ENCODE measurements at regions not wholly inside any gene's neighbourhood (a gene's known extent, or its start where the extent isn't known, plus 50 kb on each side); places are given as distances from the start of the nearest gene placed in this dataset.

DNA sequence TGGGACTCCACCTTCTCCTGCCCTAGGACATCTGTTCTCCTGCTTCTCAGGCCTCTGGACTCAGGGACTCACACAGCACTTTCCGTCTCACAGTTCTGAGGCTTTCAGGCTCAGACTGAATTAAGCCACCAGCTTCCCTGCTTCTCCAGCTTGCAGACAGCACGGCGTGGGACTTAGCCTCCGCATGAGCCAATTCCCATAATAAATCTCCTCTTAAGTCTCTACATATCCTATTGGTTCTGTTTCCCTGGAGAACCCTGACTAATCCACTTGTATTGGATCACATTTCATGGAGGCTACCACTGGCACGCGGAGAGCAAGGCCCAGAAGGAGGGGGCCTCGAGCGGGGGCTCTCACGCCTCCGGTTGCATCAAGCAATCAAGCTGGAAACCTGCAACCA, 1313.6 kb downstream of the TBC1D22A start:
- H3K4me1 ChIP-seq (ENCODE audit: insufficient read depth) = no peaks in the 10 kb centered on the region
- intact Hi-C loops (cut with DNase I) = loop anchor here in 1 of 4 donors (10.0 kb wide), 1 partner anchor 61 kb away; no protein-coding TSS in a partner anchor
- no peaks in the 10 kb centered on the region for H3K36me3 ChIP-seq
- no peaks in the 10 kb centered on the region for H3K9me3 ChIP-seq
- H3K27ac ChIP-seq = no peak overlapping the region
- no peaks in the 10 kb centered on the region for H3K27me3 ChIP-seq
- no peak for DNase-seq
- H3K4me3 ChIP-seq = no peak overlapping the region
- TF ChIP-seq, protein P1, sequence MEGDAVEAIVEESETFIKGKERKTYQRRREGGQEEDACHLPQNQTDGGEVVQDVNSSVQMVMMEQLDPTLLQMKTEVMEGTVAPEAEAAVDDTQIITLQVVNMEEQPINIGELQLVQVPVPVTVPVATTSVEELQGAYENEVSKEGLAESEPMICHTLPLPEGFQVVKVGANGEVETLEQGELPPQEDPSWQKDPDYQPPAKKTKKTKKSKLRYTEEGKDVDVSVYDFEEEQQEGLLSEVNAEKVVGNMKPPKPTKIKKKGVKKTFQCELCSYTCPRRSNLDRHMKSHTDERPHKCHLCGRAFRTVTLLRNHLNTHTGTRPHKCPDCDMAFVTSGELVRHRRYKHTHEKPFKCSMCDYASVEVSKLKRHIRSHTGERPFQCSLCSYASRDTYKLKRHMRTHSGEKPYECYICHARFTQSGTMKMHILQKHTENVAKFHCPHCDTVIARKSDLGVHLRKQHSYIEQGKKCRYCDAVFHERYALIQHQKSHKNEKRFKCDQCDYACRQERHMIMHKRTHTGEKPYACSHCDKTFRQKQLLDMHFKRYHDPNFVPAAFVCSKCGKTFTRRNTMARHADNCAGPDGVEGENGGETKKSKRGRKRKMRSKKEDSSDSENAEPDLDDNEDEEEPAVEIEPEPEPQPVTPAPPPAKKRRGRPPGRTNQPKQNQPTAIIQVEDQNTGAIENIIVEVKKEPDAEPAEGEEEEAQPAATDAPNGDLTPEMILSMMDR (IDR thresholded peaks at IDR 0.05) = no peak
- TF ChIP-seq POLR2A (IDR thresholded peaks at IDR 0.05) (no peak), EP300 (IDR thresholded peaks at IDR 0.05) (no peak)
- 35 to 70% (median 52%) methylated on average over 10 of the region's 10 CpGs for WGBS, 3 donors

DNA sequence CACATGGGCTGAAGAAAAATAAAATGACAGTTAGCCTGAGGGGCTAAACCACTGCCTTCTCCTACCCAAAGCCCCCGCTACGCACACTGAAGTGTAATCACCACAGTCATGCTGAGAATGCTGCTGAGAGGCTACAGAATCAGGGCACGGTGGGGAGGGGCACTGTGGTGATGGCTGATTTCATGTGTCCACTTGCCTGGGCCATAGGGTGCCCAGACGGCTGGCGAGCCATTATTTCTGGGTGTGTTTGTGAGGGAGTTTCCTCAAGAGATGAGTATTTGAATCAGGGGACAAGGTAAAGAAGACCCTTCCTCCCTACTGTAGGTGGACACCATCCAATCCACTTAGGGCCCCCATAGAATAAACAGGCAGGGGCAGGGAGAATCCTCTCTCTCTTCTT, 1313.2 kb downstream of the TBC1D22A start:
- no peak for DNase-seq
- H3K36me3 ChIP-seq = no peaks in the 10 kb centered on the region
- H3K4me3 ChIP-seq = no peak overlapping the region
- TF ChIP-seq, protein P1 (IDR thresholded peaks at IDR 0.05) = no peak
- TF ChIP-seq EP300 (IDR thresholded peaks at IDR 0.05) (no peak), POLR2A (IDR thresholded peaks at IDR 0.05) (no peak)
- no peaks in the 10 kb centered on the region for H3K9me3 ChIP-seq
- intact Hi-C loops (cut with DNase I) = loop anchor here in 1 of 4 donors (10.0 kb wide), 1 partner anchor 61 kb away; no protein-coding TSS in a partner anchor
- WGBS, 3 donors = 89 to 96% (median 93%) methylated on average over 5 of the region's 5 CpGs
- no peaks in the 10 kb centered on the region for H3K4me1 ChIP-seq (ENCODE audit: insufficient read depth)
- H3K27ac ChIP-seq = no peak overlapping the region
- no peaks in the 10 kb centered on the region for H3K27me3 ChIP-seq

GRCh38 chr22:48072777-48073176, 1310.3 kb downstream of the TBC1D22A start:
- 82 to 90% (median 87%) methylated on average over 6 of the region's 6 CpGs for WGBS, 3 donors
- H3K27me3 ChIP-seq = no peaks in the 10 kb centered on the region
- no peaks in the 10 kb centered on the region for H3K36me3 ChIP-seq
- intact Hi-C loops (cut with DNase I) = loop anchor here in 1 of 4 donors (10.0 kb wide), 1 partner anchor 58 kb away; no protein-coding TSS in a partner anchor
- H3K9me3 ChIP-seq = no peaks in the 10 kb centered on the region
- H3K27ac ChIP-seq = no peak overlapping the region
- DNase-seq = no peak
- no peak overlapping the region for H3K4me3 ChIP-seq
- no peak for TF ChIP-seq POLR2A (IDR thresholded peaks at IDR 0.05)
- no peak for TF ChIP-seq EP300 (IDR thresholded peaks at IDR 0.05)
- TF ChIP-seq, protein P1 (IDR thresholded peaks at IDR 0.05) = no peak
- H3K4me1 ChIP-seq (ENCODE audit: insufficient read depth) = no peaks in the 10 kb centered on the region

DNA sequence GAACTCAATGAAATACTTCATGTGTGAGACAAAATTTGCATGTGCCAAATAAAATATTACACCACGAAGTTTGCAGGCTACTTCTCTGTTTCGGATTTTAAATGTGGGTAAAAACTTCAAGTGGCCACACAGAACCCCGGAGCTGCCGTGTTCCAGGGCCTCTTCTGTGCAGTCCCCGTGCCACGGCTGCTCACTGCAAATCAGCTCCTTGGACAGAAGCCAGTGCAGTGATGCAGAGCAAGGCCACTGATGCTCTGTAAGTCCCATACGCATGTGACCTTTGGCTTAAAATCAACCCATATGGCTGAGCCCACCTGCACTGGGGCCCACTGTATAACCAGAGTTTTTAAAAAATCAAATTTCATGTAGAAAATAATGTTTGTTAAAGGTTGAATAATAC, 1309.4 kb downstream of the TBC1D22A start:
- TF ChIP-seq, protein P1 (IDR thresholded peaks at IDR 0.05) = no peak
- TF ChIP-seq EP300 (IDR thresholded peaks at IDR 0.05) (no peak), POLR2A (IDR thresholded peaks at IDR 0.05) (no peak)
- H3K27ac ChIP-seq = no peak overlapping the region
- 63 to 64% (median 63%) methylated on average over 7 of the region's 7 CpGs for WGBS, 3 donors
- no peaks in the 10 kb centered on the region for H3K9me3 ChIP-seq
- intact Hi-C loops (cut with DNase I) = loop anchor here in 1 of 4 donors (10.0 kb wide), 1 partner anchor 57 kb away; no protein-coding TSS in a partner anchor
- H3K4me1 ChIP-seq (ENCODE audit: insufficient read depth) = no peaks in the 10 kb centered on the region
- no peaks in the 10 kb centered on the region for H3K36me3 ChIP-seq
- no peak for DNase-seq
- H3K27me3 ChIP-seq = no peaks in the 10 kb centered on the region
- H3K4me3 ChIP-seq = no peak overlapping the region
